Esophagus muscularis mucosa (tissue), 4 donors: ENCODE measurements at regions not wholly inside any gene's neighbourhood (a gene's known extent, or its start where the extent isn't known, plus 50 kb on each side); places are given as distances from the start of the nearest gene placed in this dataset.

Experiments used
- EP300 ChIP-seq: sonication (generic); formaldehyde crosslinking; IDR thresholded peaks from one replicate; pipeline ENCODE4 v1.6.1; 2017; ENCODE audit warnings: antibody characterized with exemption
- POLR2A ChIP-seq: fragments of 450-650 bp; IDR thresholded peaks from one replicate; pipeline ENCODE4 v1.6.1; 2017; ENCODE audit warnings: antibody characterized with exemption, moderate library complexity, mild to moderate bottlenecking, low read depth
- POLR2AphosphoS5 ChIP-seq, 2 donors: sonication (generic); formaldehyde crosslinking; IDR thresholded peaks; one replicate each; pipeline ENCODE4 v1.6.1; 2017; ENCODE audit warnings: antibody characterized with exemption in 2 of 2
- TF ChIP-seq, protein P1 (sequence below), 3 experiments: fragments of 200-600 bp in 2 of 3; fragments of 450-650 bp in 1 of 3; sonication (generic) in 2 of 3; IDR thresholded peaks; one replicate each; pipeline ENCODE4 v1.5.1; 2017 to 2019; ENCODE audit warnings: antibody characterized with exemption in 3 of 3, mild to moderate bottlenecking in 2 of 3, moderate library complexity in 1 of 3

DNA sequence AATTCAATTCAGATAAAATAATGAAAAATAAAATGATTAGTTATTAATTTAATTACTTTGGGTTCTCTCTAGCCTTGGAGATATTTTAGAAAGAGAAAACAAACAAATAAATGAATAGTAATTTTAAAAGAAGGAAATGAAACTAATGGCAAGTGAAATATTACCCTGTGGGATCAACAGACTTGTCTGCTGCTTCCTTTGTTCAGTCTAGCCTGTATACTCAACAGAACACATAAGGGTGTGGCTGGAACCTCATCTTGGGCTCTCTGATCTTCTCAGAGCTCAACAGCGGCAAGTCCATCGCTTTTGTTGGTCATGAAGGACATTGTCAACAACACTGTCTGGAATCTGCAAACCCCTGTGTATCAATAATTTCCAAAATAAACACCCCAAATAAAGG, 904.9 kb downstream of the IPMK start:
- TF ChIP-seq, protein P1, sequence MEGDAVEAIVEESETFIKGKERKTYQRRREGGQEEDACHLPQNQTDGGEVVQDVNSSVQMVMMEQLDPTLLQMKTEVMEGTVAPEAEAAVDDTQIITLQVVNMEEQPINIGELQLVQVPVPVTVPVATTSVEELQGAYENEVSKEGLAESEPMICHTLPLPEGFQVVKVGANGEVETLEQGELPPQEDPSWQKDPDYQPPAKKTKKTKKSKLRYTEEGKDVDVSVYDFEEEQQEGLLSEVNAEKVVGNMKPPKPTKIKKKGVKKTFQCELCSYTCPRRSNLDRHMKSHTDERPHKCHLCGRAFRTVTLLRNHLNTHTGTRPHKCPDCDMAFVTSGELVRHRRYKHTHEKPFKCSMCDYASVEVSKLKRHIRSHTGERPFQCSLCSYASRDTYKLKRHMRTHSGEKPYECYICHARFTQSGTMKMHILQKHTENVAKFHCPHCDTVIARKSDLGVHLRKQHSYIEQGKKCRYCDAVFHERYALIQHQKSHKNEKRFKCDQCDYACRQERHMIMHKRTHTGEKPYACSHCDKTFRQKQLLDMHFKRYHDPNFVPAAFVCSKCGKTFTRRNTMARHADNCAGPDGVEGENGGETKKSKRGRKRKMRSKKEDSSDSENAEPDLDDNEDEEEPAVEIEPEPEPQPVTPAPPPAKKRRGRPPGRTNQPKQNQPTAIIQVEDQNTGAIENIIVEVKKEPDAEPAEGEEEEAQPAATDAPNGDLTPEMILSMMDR (IDR thresholded peaks at IDR 0.05) = no peak
- no peak for TF ChIP-seq POLR2A
- no peak for TF ChIP-seq EP300
- no peak for TF ChIP-seq POLR2AphosphoS5 (IDR thresholded peaks at IDR 0.05)
